Neutrophil (primary cell): ENCODE measurements at regions not wholly inside any gene's neighbourhood (a gene's known extent, or its start where the extent isn't known, plus 50 kb on each side); places are given as distances from the start of the nearest gene placed in this dataset.

Experiments
- H3K27ac ChIP-seq: fragments of 200-600 bp; sonication (generic); 2 replicates; pipeline ENCODE4 v1.5.1; 2016; ENCODE audit warnings: mild to moderate bottlenecking, moderate library complexity
- H3K27me3 ChIP-seq: fragments of 200-600 bp; sonication (generic); 2 replicates; pipeline ENCODE4 v1.6.0; 2016; ENCODE audit warnings: mild to moderate bottlenecking
- H3K36me3 ChIP-seq: fragments of 200-600 bp; sonication (generic); 2 replicates; pipeline ENCODE4 v1.5.1; 2017
- H3K4me1 ChIP-seq, 2 experiments: fragments of 200-600 bp in 1 of 2; sonication (generic) in 1 of 2; 1 replicate in 1 of 2; 2 replicates in 1 of 2; pipeline versions ENCODE4 v1.5.1 to v1.6.1; 2013 to 2016; ENCODE audit warnings: low read depth in 1 of 2, low read length in 1 of 2, mild to moderate bottlenecking in 1 of 2, moderate library complexity in 1 of 2; ENCODE audit not compliant: control insufficient read depth in 1 of 2, insufficient read depth in 1 of 2
- H3K4me3 ChIP-seq, 2 experiments: fragments of 200-600 bp in 1 of 2; sonication (generic) in 1 of 2; 1 replicate in 1 of 2; 2 replicates in 1 of 2; pipeline ENCODE4 v1.5.1; 2013 to 2016; ENCODE audit warnings: low read depth in 1 of 2, low read length in 1 of 2, mild to moderate bottlenecking in 1 of 2, moderate library complexity in 1 of 2
- H3K9me3 ChIP-seq: fragments of 200-600 bp; sonication (generic); 2 replicates; pipeline ENCODE4 v1.5.1; 2016
- CTCF ChIP-seq: fragments of 200-600 bp; sonication (generic); IDR thresholded peaks from 2 replicates; pipeline ENCODE4 v1.5.1; 2016; ENCODE audit warnings: antibody characterized with exemption

- no peaks in the 10 kb centered on the region for H3K4me1 ChIP-seq
- no peaks in the 10 kb centered on the region for H3K27me3 ChIP-seq
- no peak overlapping the region for H3K27ac ChIP-seq
- no peaks in the 10 kb centered on the region for H3K9me3 ChIP-seq
- no peak overlapping the region for H3K4me3 ChIP-seq
- no peaks in the 10 kb centered on the region for H3K36me3 ChIP-seq
- no peak for TF ChIP-seq CTCF
Measured at GRCh38 chr16:60299241-60299776, 1565.2 kb upstream of the GOT2 start.

- H3K9me3 ChIP-seq, result no peaks in the 10 kb centered on the region
- H3K4me3 ChIP-seq, result no peak overlapping the region
- H3K4me1 ChIP-seq, result no peaks in the 10 kb centered on the region
- no peaks in the 10 kb centered on the region for H3K36me3 ChIP-seq
- H3K27ac ChIP-seq, result no peak overlapping the region
- H3K27me3 ChIP-seq, result no peaks in the 10 kb centered on the region
- TF ChIP-seq CTCF, result no peak
Measured at GRCh38 chr16:60295451-60295850, 1561.3 kb upstream of the GOT2 start.

GRCh38 chr16:60285794-60286193 lies 1551.7 kb upstream of the GOT2 start:
- H3K27me3 ChIP-seq, result no peaks in the 10 kb centered on the region
- no peak for TF ChIP-seq CTCF
- no peak overlapping the region for H3K27ac ChIP-seq
- H3K4me1 ChIP-seq, result no peaks in the 10 kb centered on the region
- H3K36me3 ChIP-seq, result no peaks in the 10 kb centered on the region
- no peak overlapping the region for H3K4me3 ChIP-seq
- H3K9me3 ChIP-seq, result no peaks in the 10 kb centered on the region

GRCh38 chr16:60279061-60279665 lies 1545.0 kb upstream of the GOT2 start:
- Histone ChIP-seq H3K27ac (no peak overlapping the region), H3K36me3 (no peaks in the 10 kb centered on the region), H3K9me3 (no peaks in the 10 kb centered on the region), H3K27me3 (no peaks in the 10 kb centered on the region), H3K4me1 (no peaks in the 10 kb centered on the region), H3K4me3 (no peak overlapping the region)
- no peak for TF ChIP-seq CTCF

- no peak overlapping the region for H3K27ac ChIP-seq
Measured at GRCh38 chr16:60274431-60275019, 1540.4 kb upstream of the GOT2 start.

More at GRCh38 chr16:60274431-60275019, 1540.4 kb upstream of the GOT2 start:
- H3K9me3 ChIP-seq, result no peaks in the 10 kb centered on the region
- no peaks in the 10 kb centered on the region for H3K27me3 ChIP-seq
- no peaks in the 10 kb centered on the region for H3K4me1 ChIP-seq
- H3K4me3 ChIP-seq, result no peak overlapping the region
- no peaks in the 10 kb centered on the region for H3K36me3 ChIP-seq
- no peak for TF ChIP-seq CTCF
